GM19238 (cell line): ENCODE measurements at regions not wholly inside any gene's neighbourhood (a gene's known extent, or its start where the extent isn't known, plus 50 kb on each side); places are given as distances from the start of the nearest gene placed in this dataset.

Source experiments
- DNase-seq: peaks from one replicate; pipeline ENCODE4 v3.0.0; 2011; ENCODE audit warnings: low spot score; ENCODE audit not compliant: insufficient read length

DNA sequence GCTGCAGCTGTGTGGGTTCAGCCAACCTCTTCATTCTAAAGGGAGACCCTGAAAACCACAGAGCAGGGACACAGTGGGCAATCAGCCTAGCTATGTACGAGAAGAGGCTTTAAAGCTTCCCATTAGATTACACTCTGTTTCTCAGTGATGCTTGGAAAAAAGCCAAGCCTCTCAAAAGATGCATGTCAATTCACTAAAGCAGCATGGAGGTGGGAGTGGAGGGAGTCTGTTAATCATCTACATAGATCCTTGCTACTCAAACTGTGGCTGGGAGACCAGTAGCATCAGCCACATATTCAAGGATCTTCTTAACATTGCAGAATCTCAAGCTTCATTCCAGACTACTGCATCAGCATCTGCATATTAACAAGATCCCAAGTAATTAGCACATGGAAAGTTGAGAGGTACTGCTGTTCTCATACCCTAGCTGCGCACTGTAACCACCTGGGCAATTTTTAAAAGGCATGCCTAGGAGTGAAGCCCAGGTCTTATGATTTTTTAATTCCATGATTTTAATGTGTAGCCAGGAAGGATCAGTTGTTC lies 305.9 kb downstream of the PMP22 start:
- DNase-seq = no peak

DNA sequence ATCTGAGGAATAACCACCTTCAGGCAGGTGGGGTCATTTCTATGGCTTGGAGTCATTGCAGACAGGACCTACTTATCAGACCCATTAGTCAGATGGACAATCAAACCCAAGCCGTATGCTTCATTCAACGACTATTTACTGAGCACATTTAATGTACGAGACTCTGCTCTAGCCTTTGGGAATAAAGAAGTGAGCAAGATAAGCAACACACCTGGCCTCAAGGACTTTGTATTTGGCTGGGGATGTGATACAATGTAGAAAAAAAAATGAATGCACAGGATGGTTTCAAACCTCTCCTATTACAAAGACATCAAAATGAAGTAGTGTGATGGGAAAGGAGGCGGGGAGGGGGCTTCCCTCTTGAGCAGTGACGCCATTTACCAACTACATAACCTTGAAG lies 311.7 kb downstream of the PMP22 start:
- no peak for DNase-seq

DNA sequence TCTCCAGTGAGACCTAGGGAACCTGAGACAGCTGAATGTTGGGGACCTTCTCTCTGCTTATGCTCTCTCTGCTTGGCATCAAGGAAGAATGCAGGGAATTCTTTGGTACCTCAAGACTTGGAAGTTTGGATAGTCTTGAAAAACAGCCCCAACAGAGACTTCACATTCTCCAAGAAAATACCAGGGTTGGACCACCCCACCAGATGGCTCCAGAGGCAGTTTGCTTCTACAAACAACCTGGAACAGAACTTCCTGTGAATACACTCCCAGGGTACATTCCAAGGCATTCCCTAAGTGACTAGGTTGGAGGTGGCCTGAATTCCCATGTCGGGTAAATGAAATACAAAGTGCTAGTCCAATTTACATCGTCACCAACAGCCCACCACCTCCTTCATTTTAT lies 314.4 kb downstream of the PMP22 start:
- DNase-seq = no peak

DNA sequence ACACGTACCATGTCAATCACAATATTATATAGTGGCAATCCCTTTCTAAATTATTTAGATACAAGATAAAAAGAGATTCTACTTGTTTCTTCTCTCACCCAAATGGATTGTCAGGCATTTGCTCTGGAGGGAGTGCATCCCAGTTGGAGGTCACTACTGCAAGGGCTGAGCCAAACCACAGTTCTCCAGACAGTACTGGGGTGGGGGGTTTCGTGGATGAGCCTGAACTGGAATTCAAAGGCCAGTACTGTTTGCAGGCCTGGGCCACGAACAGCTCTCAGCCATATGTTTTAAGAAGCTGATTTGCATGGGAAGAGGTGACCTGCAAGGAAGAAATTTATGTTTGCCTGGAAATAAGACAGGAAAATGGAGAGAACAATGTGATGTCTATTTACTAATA lies 314.9 kb downstream of the PMP22 start:
- DNase-seq = no peak

DNA sequence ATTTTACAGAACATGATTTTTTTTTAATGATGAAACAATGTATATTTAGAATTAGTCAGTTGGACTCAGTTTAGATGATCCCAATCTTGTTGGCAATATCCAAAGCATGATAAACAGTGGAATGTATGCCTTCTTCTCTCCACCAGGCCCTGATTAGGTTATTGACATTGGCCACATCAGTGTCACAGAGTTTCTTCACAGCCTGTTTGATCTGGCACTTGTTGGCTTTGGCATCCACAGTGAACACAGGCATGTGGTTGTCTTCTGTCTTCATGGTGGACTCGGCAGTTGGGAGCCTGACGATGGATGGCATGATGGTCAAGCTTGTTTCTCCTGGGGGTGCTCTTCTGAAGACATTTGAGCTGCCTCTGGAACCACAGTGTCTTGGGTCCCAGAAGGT lies 317.5 kb downstream of the PMP22 start:
- DNase-seq = no peak

DNA sequence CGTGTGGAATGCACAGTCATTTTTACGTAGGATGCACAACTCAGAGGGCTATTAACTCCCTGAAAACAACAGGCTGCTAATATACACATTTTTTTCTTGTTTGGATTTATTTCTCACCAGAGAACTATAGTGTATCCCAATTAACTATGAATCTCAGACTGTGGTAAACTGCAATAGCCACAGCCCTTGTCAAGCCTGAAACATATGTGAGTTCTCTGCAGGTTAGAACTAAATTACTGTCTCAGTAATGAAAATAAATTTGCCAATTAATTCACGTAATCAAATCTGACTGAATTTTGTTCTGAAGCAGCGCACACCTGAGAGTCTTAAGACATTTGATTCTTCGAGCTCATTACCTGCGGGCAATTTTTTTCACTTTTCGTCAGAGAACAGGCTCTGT lies 318.6 kb downstream of the PMP22 start:
- no peak for DNase-seq

DNA sequence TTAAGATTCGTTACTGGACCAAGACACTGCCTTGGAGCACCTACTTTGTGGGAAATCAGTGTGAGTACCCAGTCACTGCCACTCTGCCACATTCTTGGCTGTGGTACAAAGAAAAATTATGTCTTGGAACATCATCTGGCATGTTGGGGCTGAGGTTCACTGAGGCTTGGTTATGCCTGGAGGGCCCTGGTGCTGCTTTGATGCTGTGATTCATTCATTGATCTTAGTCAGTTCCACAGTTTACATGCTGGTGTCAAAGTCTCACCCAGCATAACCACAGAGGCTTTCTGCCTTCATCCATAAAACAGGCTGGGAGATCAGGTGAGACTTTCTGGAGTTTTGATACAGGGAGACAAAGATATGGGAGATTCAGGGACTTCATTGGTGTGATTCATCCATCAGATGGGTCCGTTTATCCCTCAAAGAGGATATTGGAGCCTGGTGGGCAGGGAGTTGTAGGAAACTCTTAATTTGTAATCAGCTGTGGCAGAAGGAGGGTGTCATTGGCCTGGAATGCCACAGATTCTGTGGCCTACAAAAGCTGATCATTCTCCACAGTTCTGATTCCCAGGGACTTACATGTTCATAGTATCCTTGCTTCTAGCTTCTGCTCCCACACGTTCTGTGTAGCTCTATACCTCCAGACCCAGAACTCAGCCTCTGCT lies 322.5 kb downstream of the PMP22 start:
- DNase-seq = no peak

DNA sequence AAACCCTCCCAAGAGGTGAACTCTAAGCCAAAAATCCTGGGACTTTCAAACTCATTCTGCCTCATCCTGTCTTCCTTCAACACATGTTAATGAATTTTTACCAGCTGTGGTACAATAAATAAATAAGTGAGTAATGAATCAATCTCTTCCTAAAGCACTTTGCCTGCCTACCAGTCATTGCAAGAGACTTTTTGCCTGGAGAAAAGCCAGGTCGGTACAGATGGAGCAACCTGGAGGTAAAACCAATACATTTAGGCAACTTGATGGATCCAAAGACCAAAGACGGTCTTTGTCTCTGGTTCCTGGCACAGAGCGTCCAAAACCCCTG lies 324.2 kb downstream of the PMP22 start:
- no peak for DNase-seq

DNA sequence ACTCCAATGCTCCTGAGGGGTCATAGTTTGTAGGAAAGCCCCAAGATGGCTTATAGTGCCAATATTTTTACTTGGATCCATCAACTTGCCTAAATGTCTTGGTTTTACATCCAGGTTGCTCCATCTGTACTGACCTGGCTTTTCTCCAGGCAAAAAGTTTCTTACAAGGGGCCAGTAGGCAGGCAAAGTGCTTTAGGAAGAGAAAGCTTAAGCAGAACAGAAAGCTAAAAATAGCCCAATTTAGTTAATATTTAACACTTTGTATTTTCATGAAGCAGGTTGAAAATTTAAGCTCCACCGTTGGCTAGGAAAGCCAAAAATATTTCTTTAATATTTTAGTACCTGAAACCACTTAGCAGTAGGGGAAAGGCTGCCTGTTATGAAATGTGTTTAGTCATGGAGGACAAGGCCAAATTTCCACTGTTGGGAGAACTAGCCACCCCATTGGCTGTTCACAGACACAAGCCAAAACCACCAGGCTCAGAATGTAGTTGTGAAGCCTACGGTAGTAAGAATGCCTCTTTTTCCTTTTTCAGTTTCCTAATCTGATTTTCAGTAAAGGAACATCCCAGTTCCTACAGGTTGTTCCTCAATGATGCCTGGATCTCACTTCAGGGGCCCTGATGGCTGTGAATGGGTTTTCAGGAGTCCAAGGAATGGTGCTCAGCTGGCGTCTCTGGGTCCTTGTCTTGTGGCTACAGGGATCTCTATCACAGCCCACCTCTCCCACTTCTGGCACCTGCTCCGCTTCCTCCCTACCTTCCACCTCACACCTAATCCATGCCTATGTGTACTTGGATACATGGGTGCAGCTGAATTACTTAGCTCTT lies 324.8 kb downstream of the PMP22 start:
- DNase-seq = no peak

DNA sequence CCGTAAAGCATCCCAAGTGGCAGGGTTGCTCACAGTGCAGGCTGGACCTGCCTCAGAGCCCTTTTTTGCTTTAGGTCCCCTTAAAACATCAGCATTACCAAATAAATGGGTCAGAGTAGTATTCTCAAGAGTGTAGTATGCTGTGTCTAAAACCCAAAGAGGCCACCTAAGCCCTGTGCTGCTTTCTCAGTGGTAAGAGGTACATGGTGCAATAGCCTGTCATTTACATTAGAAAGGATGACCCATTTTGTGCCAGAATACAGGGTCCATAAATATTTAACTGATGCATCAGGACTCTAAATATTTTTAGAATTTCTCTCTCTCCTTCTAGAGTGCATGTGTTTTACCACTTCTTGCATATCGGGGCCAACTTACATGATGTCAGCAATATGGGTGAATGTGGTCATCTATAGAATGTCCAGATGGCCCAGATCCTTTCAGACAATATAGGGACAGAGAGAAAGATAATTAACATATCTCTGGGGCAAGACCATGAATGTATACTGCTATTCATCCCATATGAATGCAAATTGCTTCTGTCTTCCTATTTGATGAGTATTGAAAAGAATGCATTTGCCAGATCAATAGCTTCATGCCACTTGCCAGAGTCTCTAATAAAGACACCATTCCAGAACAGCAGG lies 329.2 kb downstream of the PMP22 start:
- DNase-seq = no peak

DNA sequence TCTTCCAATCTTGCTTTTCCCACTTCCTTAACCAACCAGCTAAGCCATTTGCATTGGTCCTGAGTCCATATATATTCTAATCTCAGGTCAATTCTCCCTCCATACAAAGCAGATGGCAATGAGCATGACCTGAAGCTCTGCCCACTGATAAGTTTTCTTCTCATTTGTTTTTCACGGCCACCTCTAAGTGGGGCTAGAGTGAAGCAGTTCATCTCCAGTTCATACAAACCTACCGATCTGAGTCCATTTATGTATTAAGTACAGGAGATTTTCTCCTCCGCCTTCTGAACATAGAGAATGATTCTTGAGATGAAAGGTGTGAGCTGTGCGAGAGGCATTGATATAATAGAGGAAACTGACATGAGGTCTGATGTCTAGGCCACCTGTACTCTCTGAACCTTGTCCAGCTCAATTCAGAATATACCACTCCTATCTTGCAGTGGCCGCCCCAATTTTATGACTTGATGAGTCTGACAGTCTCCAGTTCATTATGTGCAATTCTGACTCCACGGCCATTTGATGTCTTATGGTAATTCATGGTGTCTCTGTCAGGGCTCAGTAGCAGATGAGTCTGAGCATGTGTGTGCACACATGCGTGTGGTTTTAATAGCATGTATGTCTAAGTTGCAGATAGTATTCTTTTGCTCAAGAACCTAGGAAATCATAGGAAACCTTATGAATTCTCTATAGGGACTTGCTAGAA lies 329.8 kb downstream of the PMP22 start:
- no peak for DNase-seq

DNA sequence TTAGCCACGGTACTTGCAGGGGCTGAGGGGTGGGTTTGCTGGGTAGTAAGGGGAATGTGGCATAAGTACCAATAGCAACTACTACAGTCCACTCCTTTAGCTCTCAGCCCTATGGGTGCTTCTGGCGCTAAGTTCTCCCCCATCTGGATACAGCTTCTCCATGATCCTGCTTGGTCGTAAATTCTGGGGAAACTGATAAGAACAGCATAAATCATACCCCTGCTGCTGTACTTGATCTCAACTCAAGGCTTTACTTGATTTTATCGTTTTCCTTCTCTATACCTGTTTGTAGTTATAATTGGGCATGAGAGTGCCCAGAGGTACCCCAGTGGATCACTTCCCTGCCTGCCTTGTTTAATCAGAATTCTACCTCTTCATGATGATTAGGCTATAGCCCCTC lies 331.4 kb downstream of the PMP22 start:
- DNase-seq = no peak

DNA sequence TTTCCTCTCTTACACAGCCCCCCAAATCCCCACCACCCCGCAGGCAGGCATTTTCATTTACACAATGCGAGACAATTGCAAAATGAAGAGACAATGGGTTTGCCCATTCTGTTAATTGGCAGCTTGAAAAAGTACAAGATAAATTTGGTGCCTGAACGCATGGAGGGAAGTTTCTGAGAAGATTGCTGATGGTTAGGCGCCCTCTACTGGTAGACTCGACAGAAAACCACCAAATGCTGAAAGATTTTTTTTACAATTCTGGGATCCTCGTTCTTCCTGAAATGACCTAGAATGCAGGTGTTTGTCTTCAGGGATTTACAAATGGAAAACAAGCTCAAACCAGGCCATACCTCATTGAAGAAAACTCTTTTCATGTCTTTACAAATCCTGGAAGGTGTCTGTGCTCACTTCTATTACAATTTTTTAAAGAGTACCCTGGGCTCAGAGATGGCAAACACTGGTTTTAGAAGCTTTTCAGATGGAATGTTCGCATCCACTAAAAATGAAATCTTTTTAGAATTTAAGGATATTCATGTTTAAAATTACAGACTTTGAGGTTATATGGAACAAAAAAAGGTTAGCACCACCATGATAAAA lies 338.5 kb downstream of the PMP22 start:
- DNase-seq = peak; percentile 6

DNA sequence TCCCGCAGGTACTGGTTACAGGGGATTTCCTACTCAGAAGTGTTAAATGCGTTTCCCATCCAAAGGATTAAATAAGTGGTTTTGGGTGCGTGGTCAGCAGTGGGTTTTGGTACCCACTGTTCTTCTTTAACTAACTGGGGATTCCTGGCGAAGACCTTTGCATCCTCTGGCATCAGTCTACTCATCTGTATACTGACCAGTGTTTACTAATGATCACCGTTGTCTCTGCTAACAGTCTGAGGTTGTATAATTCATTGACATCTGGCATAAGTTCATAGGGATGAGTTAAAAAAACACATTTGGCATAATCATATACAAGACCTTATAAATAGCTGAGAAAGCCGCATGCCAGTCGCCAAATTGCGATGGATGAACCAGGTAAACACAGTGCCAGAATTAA lies 339.1 kb downstream of the PMP22 start:
- no peak for DNase-seq

DNA sequence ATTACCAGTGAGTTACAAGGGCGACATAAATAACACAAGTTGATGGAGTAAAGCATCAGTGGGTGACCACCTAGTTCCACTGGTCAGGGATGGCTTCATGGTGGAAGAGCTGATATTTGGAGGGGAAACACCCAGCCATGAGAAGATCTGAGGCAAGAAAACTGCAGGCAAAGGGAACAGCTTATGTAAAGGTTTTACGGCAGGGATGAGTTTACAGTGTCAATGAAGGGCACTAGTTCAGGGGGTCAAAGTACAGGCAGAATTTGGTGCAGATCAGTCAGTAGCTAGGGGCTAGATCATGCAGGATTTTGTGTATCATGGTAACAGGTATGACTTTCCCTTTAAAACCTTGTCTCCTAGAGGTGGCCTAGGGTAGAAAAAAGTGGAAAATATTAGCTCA lies 339.6 kb downstream of the PMP22 start:
- DNase-seq = no peak

DNA sequence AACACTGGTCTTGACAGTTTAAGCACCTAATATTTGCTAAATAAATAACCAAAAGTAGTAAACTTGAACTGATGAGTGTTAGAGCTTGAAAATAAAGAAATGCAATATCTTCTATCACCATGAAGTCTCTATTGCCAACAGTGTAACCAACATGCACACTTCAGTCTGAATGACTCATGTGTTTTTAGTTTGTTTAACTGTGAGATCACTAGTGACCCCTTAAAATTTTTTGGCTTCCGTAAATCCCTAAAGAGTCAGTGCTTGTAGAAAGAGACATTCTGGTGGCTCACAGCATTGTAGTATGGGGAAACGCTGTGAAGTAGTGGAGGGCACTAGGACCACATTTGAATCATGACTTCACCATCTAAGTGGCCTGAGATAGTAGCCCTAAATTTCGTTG lies 341.1 kb downstream of the PMP22 start:
- DNase-seq = no peak

DNA sequence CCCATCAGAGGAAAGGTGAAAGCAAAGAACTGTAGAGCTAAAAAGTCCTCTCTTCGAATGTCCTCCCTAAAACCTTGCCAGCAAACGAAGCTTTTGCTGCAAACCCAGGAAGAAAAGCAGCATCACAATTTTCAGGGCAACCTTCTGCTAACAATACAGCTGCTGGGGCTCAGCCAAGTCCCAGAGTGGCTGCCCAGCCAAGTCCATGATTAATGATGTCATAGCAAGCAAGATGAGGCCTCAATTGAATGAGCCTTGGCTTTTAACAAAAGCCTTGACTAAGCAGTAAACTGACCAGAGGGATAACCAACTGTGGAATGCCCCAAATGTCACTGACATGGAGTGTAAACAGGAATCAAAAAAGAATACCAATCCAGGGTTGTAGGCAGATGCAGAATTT lies 342.7 kb downstream of the PMP22 start:
- DNase-seq = no peak

DNA sequence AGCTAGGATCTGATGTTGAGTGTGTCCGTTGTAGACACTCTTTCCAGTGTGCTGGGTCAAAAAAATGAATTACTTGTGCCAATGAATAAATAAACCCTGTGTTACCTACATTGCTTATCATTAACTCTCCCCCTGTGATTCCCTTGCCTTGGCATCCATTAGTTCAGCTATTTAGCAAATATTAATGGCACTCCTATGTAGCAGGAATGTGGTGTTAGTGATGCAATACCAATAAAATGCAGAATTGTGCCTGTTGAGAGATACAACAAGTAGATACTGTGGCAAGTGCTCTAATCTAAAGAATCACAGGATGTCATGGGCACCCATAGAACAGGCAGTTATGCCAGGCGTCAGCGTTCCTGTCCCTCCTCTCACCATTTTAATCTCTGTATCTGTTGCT lies 343.2 kb downstream of the PMP22 start:
- no peak for DNase-seq

DNA sequence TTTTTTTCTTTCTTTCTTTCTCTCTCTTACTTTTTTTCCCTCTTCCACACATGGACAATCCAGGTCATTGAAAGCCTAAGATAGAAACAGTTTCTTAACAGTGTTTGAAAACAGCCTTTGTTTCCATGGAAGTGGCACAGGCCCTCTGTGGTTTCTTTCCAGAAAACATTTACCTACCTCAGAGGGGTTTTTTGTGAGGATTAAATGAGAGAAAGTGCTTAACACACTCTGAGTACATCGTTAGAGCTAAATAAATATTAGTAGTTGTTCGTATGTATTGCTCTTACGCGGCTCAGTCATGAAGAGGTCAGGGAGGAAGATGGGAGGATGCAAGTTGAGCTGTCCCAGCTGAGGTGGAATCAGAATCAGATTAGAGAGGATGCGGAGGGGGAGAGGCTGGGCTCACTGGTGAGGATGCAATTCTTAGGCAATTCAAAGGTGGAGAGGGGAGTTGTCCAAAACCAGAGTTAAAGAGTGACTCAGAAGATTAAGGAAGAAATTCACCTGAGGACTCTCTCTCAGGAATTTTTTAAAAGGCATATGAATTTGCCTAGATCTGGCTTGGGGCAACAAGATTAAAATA lies 345.4 kb downstream of the PMP22 start:
- DNase-seq = no peak

DNA sequence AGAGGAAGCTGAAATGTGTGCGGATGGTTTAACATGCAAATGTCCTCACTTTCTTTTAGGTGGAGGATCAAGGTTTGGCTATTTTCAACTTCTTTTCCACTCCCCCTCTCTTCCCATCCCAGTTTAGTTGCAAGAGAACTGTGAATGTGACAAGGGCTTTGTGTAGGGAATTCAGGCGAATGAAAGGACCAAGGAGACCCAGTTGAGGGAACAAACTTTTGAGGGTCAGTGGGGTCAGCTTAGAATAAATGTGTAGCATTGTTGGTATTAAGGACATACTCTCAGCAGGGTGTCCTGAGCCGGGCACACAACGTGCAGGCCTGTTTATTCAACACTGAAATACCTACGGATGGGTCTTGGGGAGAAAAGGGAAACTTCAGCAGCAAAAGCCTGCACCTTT lies 346.0 kb downstream of the PMP22 start:
- DNase-seq = no peak

DNA sequence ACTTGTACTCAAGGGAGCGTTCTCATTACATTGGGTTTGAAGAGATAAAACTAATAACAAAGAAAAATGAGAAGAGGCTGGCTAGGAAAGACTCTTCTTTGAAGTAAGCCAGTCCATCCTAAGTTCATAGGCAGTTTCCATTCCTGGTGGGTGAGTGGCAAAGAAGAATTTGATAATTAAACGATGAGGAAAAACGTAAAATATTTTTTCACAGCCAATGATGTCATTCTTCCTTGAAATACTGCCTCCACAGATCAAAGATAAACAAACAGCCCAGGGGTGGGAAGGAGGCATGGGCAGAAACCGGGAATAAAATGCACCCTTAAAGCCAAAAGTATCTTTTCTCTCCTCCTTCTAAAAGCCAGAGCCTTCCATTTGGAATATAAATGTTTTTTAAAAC lies 346.6 kb downstream of the PMP22 start:
- DNase-seq = no peak
